Neuronal stem cell (in vitro differentiated cells): ENCODE measurements at regions not wholly inside any gene's neighbourhood (a gene's known extent, or its start where the extent isn't known, plus 50 kb on each side); places are given as distances from the start of the nearest gene placed in this dataset. TPM values are rescaled to one million over a fixed set of nuclear protein-coding genes. Genes with fewer than 3 reads are reported as not detected.

Experiments used
- DNase-seq: peaks from one replicate; pipeline ENCODE4 v3.0.0-alpha.2; 2013; ENCODE audit warnings: low spot score
- H2AFZ ChIP-seq: one replicate; pipeline ENCODE4 v1.6.1; 2013; ENCODE audit warnings: mild to moderate bottlenecking, low read length, inconsistent platforms
- H2AK5ac ChIP-seq: 2 replicates; pipeline ENCODE4 v1.6.1; 2013; ENCODE audit warnings: low read depth, mild to moderate bottlenecking, inconsistent platforms, low read length, moderate library complexity, mixed read lengths
- H2BK120ac ChIP-seq: 2 replicates; pipeline ENCODE4 v1.6.1; 2013; ENCODE audit warnings: low read depth, mild to moderate bottlenecking, inconsistent platforms, low read length, moderate library complexity, mixed read lengths
- H2BK12ac ChIP-seq: one replicate; pipeline ENCODE4 v1.6.1; 2013; ENCODE audit warnings: low read length, inconsistent platforms
- H2BK15ac ChIP-seq: 2 replicates; pipeline ENCODE4 v1.6.1; 2013; ENCODE audit warnings: mild to moderate bottlenecking, low read length, inconsistent platforms, mixed read lengths
- H2BK5ac ChIP-seq: one replicate; pipeline ENCODE4 v1.6.1; 2013; ENCODE audit warnings: inconsistent platforms, mild to moderate bottlenecking, low read length, moderate library complexity
- H3K14ac ChIP-seq: one replicate; pipeline ENCODE4 v1.6.1; 2013; ENCODE audit warnings: low read length, inconsistent platforms
- H3K18ac ChIP-seq: 2 replicates; pipeline ENCODE4 v1.6.1; 2013; ENCODE audit warnings: low read length, inconsistent platforms
- H3K23ac ChIP-seq: 2 replicates; pipeline ENCODE4 v1.6.1; 2013; ENCODE audit warnings: low read depth, mild to moderate bottlenecking, mixed read lengths, low read length, inconsistent platforms; ENCODE audit not compliant: poor library complexity
- H3K27ac ChIP-seq: replicated peaks from 3 replicates; pipeline ENCODE4 v1.5.1; 2013; ENCODE audit warnings: low read length, inconsistent platforms
- H3K27me3 ChIP-seq, 3 experiments: 2 replicates each; pipeline ENCODE4 v1.6.1; 2013; ENCODE audit warnings: low read length in 3 of 3, mild to moderate bottlenecking in 2 of 3, inconsistent platforms in 1 of 3, low read depth in 1 of 3, mixed read lengths in 1 of 3, moderate library complexity in 1 of 3; ENCODE audit not compliant: control insufficient read depth in 3 of 3, insufficient read depth in 3 of 3
- H3K36me3 ChIP-seq, 2 donors: replicated peaks in 1 of 2; 2 replicates each; pipeline ENCODE4 v1.6.1; 2013; ENCODE audit warnings: low read length in 2 of 2; ENCODE audit not compliant: control insufficient read depth in 2 of 2, insufficient read depth in 2 of 2
- H3K4ac ChIP-seq: 2 replicates; pipeline ENCODE4 v1.6.1; 2013; ENCODE audit warnings: inconsistent platforms, mild to moderate bottlenecking, low read length, moderate library complexity
- H3K4me1 ChIP-seq, 2 donors: 1 replicate in 1 of 2; 2 replicates in 1 of 2; pipeline ENCODE4 v1.6.1; 2013; ENCODE audit warnings: low read length in 2 of 2, low read depth in 1 of 2; ENCODE audit not compliant: control insufficient read depth in 2 of 2, insufficient read depth in 1 of 2
- H3K4me2 ChIP-seq: one replicate; pipeline ENCODE4 v1.6.1; 2013; ENCODE audit warnings: mild to moderate bottlenecking, low read length, inconsistent platforms; ENCODE audit not compliant: insufficient read depth, poor library complexity, severe bottlenecking
- H3K4me3 ChIP-seq, 2 donors: 2 replicates each; pipeline ENCODE4 v1.5.1; 2013; ENCODE audit warnings: low read length in 2 of 2, mild to moderate bottlenecking in 2 of 2, inconsistent platforms in 1 of 2, moderate library complexity in 1 of 2
- H3K79me1 ChIP-seq: one replicate; pipeline ENCODE4 v1.6.1; 2013; ENCODE audit warnings: low read depth, mild to moderate bottlenecking, inconsistent platforms, low read length, moderate library complexity
- H3K9ac ChIP-seq: one replicate; pipeline ENCODE4 v1.6.1; 2013; ENCODE audit warnings: mild to moderate bottlenecking, low read depth, low read length, inconsistent platforms; ENCODE audit not compliant: poor library complexity
- H3K9me3 ChIP-seq, 2 donors: replicated peaks in 1 of 2; 2 replicates each; pipeline versions ENCODE3 to v1.6.1; 2013; ENCODE audit warnings: low read length in 2 of 2, mild to moderate bottlenecking in 2 of 2, inconsistent platforms in 1 of 2, low read depth in 1 of 2, mixed read lengths in 1 of 2, moderate library complexity in 1 of 2; ENCODE audit not compliant: control insufficient read depth in 2 of 2, insufficient read depth in 1 of 2
- H4K8ac ChIP-seq: one replicate; pipeline ENCODE4 v1.6.1; 2013; ENCODE audit warnings: low read depth, mild to moderate bottlenecking, inconsistent platforms, low read length, moderate library complexity
- H4K91ac ChIP-seq: one replicate; pipeline ENCODE4 v1.6.1; 2013; ENCODE audit warnings: low read length, low read depth, mild to moderate bottlenecking, inconsistent platforms; ENCODE audit not compliant: poor library complexity
- WGBS, 2 donors: extraction: QIAGEN DNeasy Blood & Tissue Kit; methylation state at CpG; one replicate each; pipeline ENCODE4 v1.1.7; 2013; ENCODE audit warnings: missing lambda C conversion rate in 2 of 2, mixed read lengths in 1 of 2; ENCODE audit not compliant: insufficient read length in 2 of 2, insufficient replicate concordance in 1 of 2; ENCODE audit errors: extremely low coverage in 2 of 2; 5-methylcytosine and 5-hydroxymethylcytosine counted together
- small RNA-seq: library from polyadenylated mRNA; stranded (forward); fragments of <200 nt; extraction: miRNeasy Mini kit (QIAGEN cat#:217004); gene quantifications from one replicate; pipeline ENCODE3, GENCODE V24; 2013; ENCODE audit not compliant: insufficient read depth

DNA sequence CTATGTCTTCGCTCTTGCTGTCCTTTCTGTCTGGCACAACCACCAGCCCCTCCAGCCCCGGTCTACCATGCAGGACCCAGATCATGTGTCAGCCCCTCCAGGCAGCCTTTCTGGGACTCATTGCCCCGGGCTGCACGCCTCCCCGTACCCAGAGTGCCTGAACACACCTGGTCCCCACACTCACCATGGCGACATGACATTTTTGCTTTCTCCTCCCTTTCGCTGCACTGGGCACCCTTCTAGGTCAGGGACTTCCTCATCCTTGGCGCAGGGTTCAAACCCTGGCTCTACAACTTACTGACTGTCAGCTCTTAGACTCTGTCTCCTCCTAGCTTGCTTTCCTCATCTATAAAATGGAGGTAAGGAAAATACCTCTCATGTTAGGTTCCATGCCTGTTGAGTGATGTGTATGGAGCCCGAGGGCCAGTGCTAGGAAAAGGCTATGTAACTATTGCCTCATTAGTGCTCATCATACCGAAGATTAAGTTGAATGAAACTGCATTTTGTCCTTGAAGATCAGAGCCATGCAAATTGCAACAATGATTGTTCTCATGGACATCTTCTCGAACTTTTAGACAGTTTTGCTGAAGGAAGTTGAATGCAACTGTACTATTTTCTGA is 49.7 kb upstream of the TIAM2 start:
- peak overlapping the region; percentile 13 for H3K9ac ChIP-seq
- no peaks in the 10 kb centered on the region for H3K79me1 ChIP-seq
- H3K27me3 ChIP-seq, result no peaks in the 10 kb centered on the region
- no peak overlapping the region for H2AK5ac ChIP-seq
- no peak overlapping the region for H2AFZ ChIP-seq
- no peak overlapping the region for H3K27ac ChIP-seq
- H2BK5ac ChIP-seq, result no peak overlapping the region
- H4K8ac ChIP-seq, result no peak overlapping the region
- no peak overlapping the region for H2BK15ac ChIP-seq
- H3K4me1 ChIP-seq, result no peaks in the 10 kb centered on the region
- H3K18ac ChIP-seq, result peak overlapping the region; percentile 53
- H2BK12ac ChIP-seq, result no peak overlapping the region
- peaks cover 4 to 6% of the 10 kb centered on the region in 2 donors for H3K9me3 ChIP-seq
- no peak overlapping the region for H3K4me2 ChIP-seq
- H3K36me3 ChIP-seq, result peaks cover 2 to 9% of the 10 kb centered on the region in 2 donors
- WGBS, 2 donors, result no CpG with 5 or more reads among the region's 11 CpGs
- no peak overlapping the region for H4K91ac ChIP-seq
- H3K23ac ChIP-seq, result no peak overlapping the region
- no peak overlapping the region for H3K4ac ChIP-seq
- no peak overlapping the region for H2BK120ac ChIP-seq
- no peak overlapping the region for H3K4me3 ChIP-seq
- H3K14ac ChIP-seq, result no peak overlapping the region
- no peak for DNase-seq

Small RNA genes lying in the stretch of these regions (small RNA-seq; reads per million reads assigned to genes)
- not detected for gene RF00096
